Esophagus muscularis mucosa (tissue), 3 donors: ENCODE measurements at regions not wholly inside any gene's neighbourhood (a gene's known extent, or its start where the extent isn't known, plus 50 kb on each side); places are given as distances from the start of the nearest gene placed in this dataset.

Experiments used
- CTCF ChIP-seq, 3 experiments: fragments of 200-600 bp in 2 of 3; fragments of 450-650 bp in 1 of 3; sonication (generic) in 2 of 3; IDR thresholded peaks; one replicate each; pipeline ENCODE4 v1.5.1; 2017 to 2019; ENCODE audit warnings: antibody characterized with exemption in 3 of 3, mild to moderate bottlenecking in 2 of 3, moderate library complexity in 1 of 3
- POLR2A ChIP-seq: fragments of 450-650 bp; IDR thresholded peaks from one replicate; pipeline ENCODE4 v1.6.1; 2017; ENCODE audit warnings: antibody characterized with exemption, moderate library complexity, mild to moderate bottlenecking, low read depth
- POLR2AphosphoS5 ChIP-seq, 2 donors: sonication (generic); formaldehyde crosslinking; IDR thresholded peaks; one replicate each; pipeline ENCODE4 v1.6.1; 2017; ENCODE audit warnings: antibody characterized with exemption in 2 of 2

- TF ChIP-seq CTCF (IDR thresholded peaks at IDR 0.05) (no peak), POLR2AphosphoS5 (IDR thresholded peaks at IDR 0.05) (no peak), POLR2A (no peak)
These were observed 537.4 kb downstream of the IGSF11 start for GRCh38 chr3:118497274-118497673.
